GM19467 (cell line): ENCODE measurements at regions not wholly inside any gene's neighbourhood (a gene's known extent, or its start where the extent isn't known, plus 50 kb on each side); places are given as distances from the start of the nearest gene placed in this dataset.

Experiments
- ATAC-seq: cut with Tn5 transposase; IDR thresholded peaks from one replicate; pipeline ENCODE4 v1.9.1; 2021; ENCODE audit warnings: mild to moderate bottlenecking, moderate library complexity; ENCODE audit not compliant: unreplicated experiment

GRCh38 chr5:11977904-11978303 is 73.7 kb upstream of the CTNND2 start:
- no peak for ATAC-seq

- ATAC-seq, result no peak
Measured at GRCh38 chr5:11973469-11973868, 69.2 kb upstream of the CTNND2 start.

- ATAC-seq, result no peak
Measured at GRCh38 chr5:11963227-11963626, 59.0 kb upstream of the CTNND2 start.

- ATAC-seq, result no peak
Measured at GRCh38 chr5:11962122-11962521, 57.9 kb upstream of the CTNND2 start.

GRCh38 chr5:11958321-11958720 is 54.1 kb upstream of the CTNND2 start:
- no peak for ATAC-seq

- no peak for ATAC-seq
Measured at GRCh38 chr5:11955331-11955730, 51.1 kb upstream of the CTNND2 start.
